ENCODE measurements at regions not wholly inside any gene's neighbourhood (a gene's known extent, or its start where the extent isn't known, plus 50 kb on each side); places are given as distances from the start of the nearest gene placed in this dataset.

GRCh38 chr10:36096576-36096975 is 454.5 kb upstream of the FZD8 start:
- TF ChIP-seq CTCF (IDR thresholded peaks at IDR 0.05 in 4 of 5, conservative IDR thresholded peaks at IDR 0.05 in 1 of 5) (no peak), POLR2A (IDR thresholded peaks at IDR 0.05) (no peak)

Measured in gastrocnemius medialis (tissue), 4 donors.